ENCODE measurements at regions not wholly inside any gene's neighbourhood (a gene's known extent, or its start where the extent isn't known, plus 50 kb on each side); places are given as distances from the start of the nearest gene placed in this dataset.

DNA sequence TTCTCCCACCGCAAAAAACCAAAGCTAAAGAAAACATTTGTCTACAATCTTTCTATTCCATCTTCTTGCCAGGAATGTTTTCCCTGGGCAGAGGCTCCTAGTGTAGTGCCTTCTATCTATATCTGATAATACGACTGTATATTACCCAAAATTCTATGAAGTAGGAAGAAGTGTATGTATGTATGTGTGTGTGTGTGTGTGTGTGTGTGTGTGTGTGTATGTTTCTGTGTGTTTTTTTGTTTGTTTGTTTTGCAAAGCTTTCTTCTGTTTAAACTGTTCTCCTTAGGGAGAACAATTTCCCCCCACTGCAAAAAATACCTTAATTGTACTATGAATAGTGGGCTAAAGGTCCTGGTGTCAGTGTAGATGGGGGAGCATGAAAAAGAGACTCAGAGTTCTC is 312.6 kb upstream of the CITED2 start:
- H3K4me3 ChIP-seq, result no peak overlapping the region
- no peak overlapping the region for H3K27ac ChIP-seq
- WGBS, 2 donors, result 81% methylated on average over 2 of the region's 2 CpGs
- H3K4me1 ChIP-seq, result no peaks in the 10 kb centered on the region
- DNase-seq, result no peak
- no peaks in the 10 kb centered on the region for H3K27me3 ChIP-seq
- intact Hi-C loops (cut with DNase I), result no loop called here
- no peaks in the 10 kb centered on the region for H3K36me3 ChIP-seq
- H3K9me3 ChIP-seq, result no peaks in the 10 kb centered on the region
- TF ChIP-seq, protein P1, sequence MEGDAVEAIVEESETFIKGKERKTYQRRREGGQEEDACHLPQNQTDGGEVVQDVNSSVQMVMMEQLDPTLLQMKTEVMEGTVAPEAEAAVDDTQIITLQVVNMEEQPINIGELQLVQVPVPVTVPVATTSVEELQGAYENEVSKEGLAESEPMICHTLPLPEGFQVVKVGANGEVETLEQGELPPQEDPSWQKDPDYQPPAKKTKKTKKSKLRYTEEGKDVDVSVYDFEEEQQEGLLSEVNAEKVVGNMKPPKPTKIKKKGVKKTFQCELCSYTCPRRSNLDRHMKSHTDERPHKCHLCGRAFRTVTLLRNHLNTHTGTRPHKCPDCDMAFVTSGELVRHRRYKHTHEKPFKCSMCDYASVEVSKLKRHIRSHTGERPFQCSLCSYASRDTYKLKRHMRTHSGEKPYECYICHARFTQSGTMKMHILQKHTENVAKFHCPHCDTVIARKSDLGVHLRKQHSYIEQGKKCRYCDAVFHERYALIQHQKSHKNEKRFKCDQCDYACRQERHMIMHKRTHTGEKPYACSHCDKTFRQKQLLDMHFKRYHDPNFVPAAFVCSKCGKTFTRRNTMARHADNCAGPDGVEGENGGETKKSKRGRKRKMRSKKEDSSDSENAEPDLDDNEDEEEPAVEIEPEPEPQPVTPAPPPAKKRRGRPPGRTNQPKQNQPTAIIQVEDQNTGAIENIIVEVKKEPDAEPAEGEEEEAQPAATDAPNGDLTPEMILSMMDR (IDR thresholded peaks at IDR 0.05), result no peak
- TF ChIP-seq POLR2A (IDR thresholded peaks at IDR 0.05), result no peak

DNA sequence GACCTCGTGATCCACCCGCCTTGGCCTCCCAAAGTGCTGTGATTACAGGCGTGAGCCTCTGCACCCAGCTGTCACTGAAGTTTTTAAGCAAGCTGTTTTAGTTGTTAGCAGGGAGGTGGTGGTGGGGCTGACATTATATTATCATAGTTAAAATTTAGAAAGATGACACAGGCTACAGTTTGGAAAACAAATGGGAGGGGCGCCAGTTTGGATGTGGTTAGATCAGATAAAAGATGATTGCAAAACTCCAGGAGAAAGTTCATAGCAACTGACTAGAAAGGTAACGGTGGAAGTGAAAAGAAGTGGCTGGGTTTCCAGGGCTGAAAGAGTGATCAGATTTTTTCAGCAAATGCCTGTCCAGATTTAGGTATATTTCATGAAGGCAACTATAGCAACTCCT is 311.9 kb upstream of the CITED2 start:
- 72 to 83% methylated on average over 2 to 5 of the region's 5 CpGs for WGBS, 2 donors

DNA sequence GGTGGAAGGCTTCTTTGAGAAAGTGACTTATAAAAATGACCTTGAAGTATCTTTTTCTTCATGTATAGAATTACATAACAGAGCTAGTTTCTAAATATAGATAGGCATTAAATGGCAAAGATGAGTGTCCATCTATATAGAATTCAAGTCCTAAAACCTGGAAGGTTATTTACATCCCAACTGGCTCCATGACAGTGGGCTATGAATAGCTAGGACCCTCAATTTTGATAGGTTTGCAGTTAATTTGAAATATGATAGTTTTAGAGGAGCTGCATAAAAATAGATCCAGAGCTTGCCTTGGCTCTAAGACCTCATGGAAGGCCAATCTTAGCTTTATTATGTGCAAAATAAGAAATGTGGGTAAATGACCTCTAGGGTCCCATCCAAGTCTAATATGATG is 310.6 kb upstream of the CITED2 start:
- DNase-seq, result no peak
- no peaks in the 10 kb centered on the region for H3K27me3 ChIP-seq
- no peak overlapping the region for H3K27ac ChIP-seq
- H3K36me3 ChIP-seq, result no peaks in the 10 kb centered on the region
- H3K4me3 ChIP-seq, result no peak overlapping the region
- intact Hi-C loops (cut with DNase I), result no loop called here
- no peaks in the 10 kb centered on the region for H3K4me1 ChIP-seq
- no peaks in the 10 kb centered on the region for H3K9me3 ChIP-seq
- TF ChIP-seq, protein P1 (IDR thresholded peaks at IDR 0.05), result no peak
- no peak for TF ChIP-seq POLR2A (IDR thresholded peaks at IDR 0.05)

More for the DNA sequence above, 311.9 kb upstream of the CITED2 start:
- DNase-seq, result no peak
- Histone ChIP-seq H3K9me3 (no peaks in the 10 kb centered on the region), H3K36me3 (no peaks in the 10 kb centered on the region), H3K4me3 (no peak overlapping the region), H3K27me3 (no peaks in the 10 kb centered on the region), H3K27ac (no peak overlapping the region), H3K4me1 (no peaks in the 10 kb centered on the region)
- intact Hi-C loops (cut with DNase I), result no loop called here
- TF ChIP-seq, protein P1 (IDR thresholded peaks at IDR 0.05), result no peak
- no peak for TF ChIP-seq POLR2A (IDR thresholded peaks at IDR 0.05)

DNA sequence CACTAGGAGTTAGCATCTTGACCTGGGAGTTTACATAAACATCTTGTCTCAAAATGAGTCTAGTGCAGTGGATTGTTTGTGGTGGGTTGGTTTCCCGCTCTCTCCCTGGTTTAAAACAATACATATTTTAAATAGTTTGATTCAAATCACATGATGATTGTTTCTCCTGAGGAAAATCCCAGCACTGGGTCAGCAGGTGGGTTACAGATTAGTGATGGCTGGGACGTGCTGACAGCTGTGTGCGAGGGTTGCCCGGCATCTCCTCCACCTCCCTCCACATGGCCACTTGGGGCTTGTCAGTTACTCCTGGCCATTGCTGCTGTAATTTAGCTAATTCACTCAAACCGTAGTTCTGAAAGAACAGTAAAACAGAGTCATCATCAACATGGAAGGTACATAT is 306.4 kb upstream of the CITED2 start:
- DNase-seq, result no peak
- Histone ChIP-seq H3K27ac (no peak overlapping the region), H3K4me3 (no peak overlapping the region), H3K36me3 (no peaks in the 10 kb centered on the region), H3K27me3 (no peaks in the 10 kb centered on the region), H3K4me1 (no peaks in the 10 kb centered on the region), H3K9me3 (no peaks in the 10 kb centered on the region)
- 73 to 76% methylated on average over 4 to 5 of the region's 5 CpGs for WGBS, 2 donors
- no peak for TF ChIP-seq POLR2A (IDR thresholded peaks at IDR 0.05)
- TF ChIP-seq, protein P1 (IDR thresholded peaks at IDR 0.05), result no peak
- intact Hi-C loops (cut with DNase I), result no loop called here

DNA sequence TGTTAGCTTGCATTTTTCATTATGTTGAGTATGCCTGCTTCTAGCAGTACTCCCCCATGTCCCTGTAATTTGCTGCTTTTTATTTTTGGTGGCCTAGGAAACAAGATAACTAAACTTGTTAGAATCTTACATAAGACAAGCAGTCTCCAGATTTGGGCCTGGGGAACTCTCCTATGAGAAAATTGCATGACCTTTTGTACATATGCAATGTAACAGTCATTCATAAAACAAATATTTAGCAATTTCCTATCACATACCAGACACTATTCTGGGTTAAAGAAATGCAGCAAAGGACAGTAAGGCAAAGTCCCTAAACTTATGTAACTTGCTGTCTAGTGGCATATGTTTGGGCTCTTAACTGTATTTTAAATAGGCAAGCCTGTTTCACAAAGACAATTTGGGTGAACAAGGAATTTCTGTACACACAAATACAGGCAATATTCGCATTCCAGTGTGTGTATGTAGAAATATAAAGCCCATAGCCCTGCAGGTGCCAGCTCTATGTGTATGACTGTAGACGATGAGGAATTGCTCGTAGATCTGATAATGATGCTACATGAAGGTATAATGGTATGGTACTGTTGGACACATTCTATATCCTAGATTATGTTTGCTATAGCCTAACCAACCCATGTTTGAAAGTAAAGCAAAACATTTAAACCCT is 305.2 kb upstream of the CITED2 start:
- H3K27me3 ChIP-seq, result no peaks in the 10 kb centered on the region
- no peaks in the 10 kb centered on the region for H3K4me1 ChIP-seq
- no peaks in the 10 kb centered on the region for H3K9me3 ChIP-seq
- DNase-seq, result no peak
- TF ChIP-seq, protein P1 (IDR thresholded peaks at IDR 0.05), result no peak
- TF ChIP-seq POLR2A (IDR thresholded peaks at IDR 0.05), result no peak
- intact Hi-C loops (cut with DNase I), result no loop called here
- H3K4me3 ChIP-seq, result no peak overlapping the region
- 86 to 93% methylated on average over 3 of the region's 3 CpGs for WGBS, 2 donors
- H3K36me3 ChIP-seq, result no peaks in the 10 kb centered on the region
- H3K27ac ChIP-seq, result no peak overlapping the region
